Spinal cord (tissue), 9 donors: ENCODE measurements at regions not wholly inside any gene's neighbourhood (a gene's known extent, or its start where the extent isn't known, plus 50 kb on each side); places are given as distances from the start of the nearest gene placed in this dataset.

Experiments
- DNase-seq, 6 donors: peaks; one replicate each; pipeline versions ENCODE4 v3.0.0 to v3.0.0-alpha.2; 2013 to 2015; ENCODE audit warnings: low spot score in 6 of 6, low read depth in 4 of 6
- H3K27ac ChIP-seq: one replicate; pipeline ENCODE4 v1.5.1; 2013; ENCODE audit warnings: low read depth, low read length, control low read depth
- H3K27me3 ChIP-seq: one replicate; pipeline ENCODE4 v1.6.1; 2013; ENCODE audit warnings: low read length; ENCODE audit not compliant: control insufficient read depth, insufficient read depth
- H3K36me3 ChIP-seq: one replicate; pipeline ENCODE4 v1.6.1; 2013; ENCODE audit warnings: low read length; ENCODE audit not compliant: control insufficient read depth, insufficient read depth
- H3K4me1 ChIP-seq: one replicate; pipeline ENCODE4 v1.6.1; 2013; ENCODE audit warnings: low read length; ENCODE audit not compliant: control insufficient read depth, insufficient read depth
- H3K4me3 ChIP-seq: one replicate; pipeline ENCODE4 v1.5.1; 2013; ENCODE audit warnings: low read depth, low read length, control low read depth
- H3K9me3 ChIP-seq: one replicate; pipeline ENCODE4 v1.6.1; 2013; ENCODE audit warnings: low read length; ENCODE audit not compliant: control insufficient read depth, insufficient read depth
- WGBS: methylation state at CpG from one replicate; pipeline ENCODE4 v1.1.5; 2013; ENCODE audit warnings: missing lambda C conversion rate; ENCODE audit not compliant: insufficient coverage; 5-methylcytosine and 5-hydroxymethylcytosine counted together
- donor health status: healthy.

DNA sequence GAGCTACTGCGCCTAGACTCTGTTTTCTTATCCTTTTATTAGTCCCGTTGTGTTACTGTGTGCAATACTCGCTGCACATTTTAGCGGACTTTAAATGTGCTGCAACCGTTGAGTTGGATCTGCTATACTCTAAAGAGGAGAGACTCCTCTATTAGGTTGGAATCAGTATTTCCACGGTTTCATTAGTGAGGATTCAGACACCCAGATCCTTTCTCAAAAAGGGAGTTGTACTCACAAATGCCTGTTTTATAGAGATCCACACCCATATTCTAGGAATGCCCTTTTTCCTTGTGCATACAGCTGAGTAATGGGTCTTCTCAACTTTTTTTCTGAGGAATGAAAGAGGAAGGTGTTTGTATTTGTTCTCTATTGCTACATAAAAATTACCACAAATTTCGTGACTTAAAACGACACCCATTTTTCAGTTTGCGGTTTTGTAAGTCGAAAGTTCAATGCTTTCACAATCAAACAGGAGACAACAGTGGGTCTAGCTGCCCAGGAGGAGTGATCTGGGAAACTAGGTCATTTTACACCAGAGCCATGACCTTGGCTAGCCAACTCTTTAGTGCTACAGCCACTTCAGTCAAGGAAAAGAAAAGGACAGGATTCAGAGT, 52.8 kb upstream of the SLC44A1 start:
- WGBS, result 48% methylated on average over 4 of the region's 10 CpGs
- Histone ChIP-seq H3K9me3 (no peaks in the 10 kb centered on the region), H3K4me3 (no peak overlapping the region)

DNA sequence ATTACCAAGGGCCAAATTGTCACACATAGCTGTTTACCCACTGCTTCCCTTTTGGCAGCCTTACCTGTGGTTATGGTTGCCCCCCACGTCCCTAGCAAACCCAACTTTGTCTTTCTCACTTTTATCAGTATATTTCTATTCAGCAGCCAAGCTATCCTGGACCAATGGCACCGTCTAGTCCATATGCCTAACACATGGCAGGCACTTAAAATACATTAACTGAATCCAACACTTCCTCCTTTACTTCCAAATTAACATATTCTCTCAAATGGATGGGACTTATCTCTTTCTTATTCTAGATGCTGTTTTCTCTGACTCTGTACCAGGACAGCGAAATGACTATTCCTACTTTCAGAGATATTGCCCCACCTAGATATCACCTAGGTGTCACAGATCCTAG, 50.9 kb upstream of the SLC44A1 start:
- Histone ChIP-seq H3K27me3 (no peaks in the 10 kb centered on the region), H3K9me3 (no peaks in the 10 kb centered on the region), H3K27ac (no peak overlapping the region), H3K36me3 (no peaks in the 10 kb centered on the region), H3K4me3 (no peak overlapping the region), H3K4me1 (peaks cover 6% of the 10 kb centered on the region)
- WGBS, result 88% methylated on average over 3 of the region's 3 CpGs
- DNase-seq, result peak in 1 of 6 donors; percentile 35

More for the DNA sequence above, 52.8 kb upstream of the SLC44A1 start:
- Histone ChIP-seq H3K27me3 (no peaks in the 10 kb centered on the region), H3K27ac (peak overlapping the region; percentile 36), H3K36me3 (no peaks in the 10 kb centered on the region), H3K4me1 (peaks cover 6% of the 10 kb centered on the region)
- DNase-seq, result peak in 1 of 6 donors; percentile 53

DNA sequence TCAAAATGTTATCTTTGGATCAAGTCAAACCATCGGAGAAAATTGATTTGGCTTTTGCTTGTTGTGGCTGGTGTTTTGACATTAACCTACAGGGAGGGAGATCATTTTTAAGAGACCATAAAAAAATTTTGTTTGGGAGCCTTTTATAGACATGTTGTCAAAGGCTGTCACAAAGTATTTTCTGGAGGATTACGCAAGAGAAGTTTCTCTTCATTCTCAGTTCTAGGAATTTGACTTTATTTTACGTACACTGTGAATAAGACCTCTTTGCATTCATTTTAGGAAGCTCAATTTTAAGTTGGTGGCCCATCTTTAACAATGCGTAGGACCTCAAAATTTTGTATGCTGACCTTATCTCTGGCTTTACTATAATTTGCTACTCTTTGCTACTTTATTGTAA, 50.2 kb upstream of the SLC44A1 start:
- Histone ChIP-seq H3K4me1 (peaks cover 6% of the 10 kb centered on the region), H3K27me3 (no peaks in the 10 kb centered on the region), H3K27ac (no peak overlapping the region), H3K9me3 (no peaks in the 10 kb centered on the region), H3K36me3 (no peaks in the 10 kb centered on the region), H3K4me3 (no peak overlapping the region)
- no peak for DNase-seq
- WGBS, result 100% methylated on average over 2 of the region's 4 CpGs
